ENCODE measurements at regions not wholly inside any gene's neighbourhood (a gene's known extent, or its start where the extent isn't known, plus 50 kb on each side); places are given as distances from the start of the nearest gene placed in this dataset.

DNA sequence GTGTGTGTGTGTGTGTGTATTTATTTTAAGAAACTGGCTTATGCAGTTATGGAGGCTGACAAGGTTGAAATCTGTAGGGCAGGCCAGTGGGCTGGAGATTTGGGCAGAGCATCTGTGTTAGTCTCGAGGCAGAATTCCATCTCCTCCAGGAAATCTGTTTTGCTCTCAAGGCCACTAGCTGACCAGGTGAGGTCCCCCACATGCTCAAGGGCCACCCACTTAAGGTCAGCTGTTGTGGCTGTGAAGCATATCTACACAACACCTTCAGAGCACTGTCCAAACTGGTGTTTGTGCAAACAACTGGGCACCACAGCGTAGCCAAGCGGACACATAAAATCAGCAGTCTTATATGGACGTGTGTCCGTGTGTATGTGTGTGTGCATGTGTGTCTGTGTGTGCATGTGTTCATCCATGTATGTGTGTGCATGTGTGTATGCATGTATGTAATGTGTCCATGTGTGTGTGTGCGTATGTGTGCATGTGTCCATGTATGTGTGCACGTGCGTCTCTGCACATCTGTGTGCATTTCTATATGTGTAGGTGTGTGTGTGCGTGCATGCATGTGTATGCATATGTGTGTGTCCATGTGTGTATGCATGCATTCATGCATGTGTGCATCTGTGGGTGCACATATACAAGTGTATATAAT, 400.9 kb downstream of the BRD1 start:
- Histone ChIP-seq H3K27ac (ENCODE audit: low read length) (no peak overlapping the region), H3K4me1 (ENCODE audit: low read length) (peaks cover 8% of the 10 kb centered on the region; the same call in 1 of the 2 replicates), H3K79me2 (ENCODE audit: low read length) (no peaks in the 10 kb centered on the region), H3K9me3 (replicated peaks; ENCODE audit: insufficient read depth, low read length) (no peaks in the 10 kb centered on the region), H3K27me3 (replicated peaks; ENCODE audit: insufficient read depth, low read length) (no peaks in the 10 kb centered on the region), H3F3A (ENCODE audit: insufficient read depth, low read length) (no peaks in the 10 kb centered on the region), H3K9ac (ENCODE audit: low read length) (no peak overlapping the region), H3K4me2 (ENCODE audit: low read depth, low read length) (no peak overlapping the region), H4K20me1 (ENCODE audit: insufficient read depth, low read length) (no peaks in the 10 kb centered on the region), H2AFZ (ENCODE audit: low read length) (no peak overlapping the region), H3K36me3 (replicated peaks; ENCODE audit: insufficient read depth, low read length) (no peaks in the 10 kb centered on the region), H3K4me3 (ENCODE audit: low read length) (no peak overlapping the region), H3K9me2 (replicated peaks; ENCODE audit: insufficient read depth, low read length) (no peaks in the 10 kb centered on the region)
- TF ChIP-seq, protein P1, sequence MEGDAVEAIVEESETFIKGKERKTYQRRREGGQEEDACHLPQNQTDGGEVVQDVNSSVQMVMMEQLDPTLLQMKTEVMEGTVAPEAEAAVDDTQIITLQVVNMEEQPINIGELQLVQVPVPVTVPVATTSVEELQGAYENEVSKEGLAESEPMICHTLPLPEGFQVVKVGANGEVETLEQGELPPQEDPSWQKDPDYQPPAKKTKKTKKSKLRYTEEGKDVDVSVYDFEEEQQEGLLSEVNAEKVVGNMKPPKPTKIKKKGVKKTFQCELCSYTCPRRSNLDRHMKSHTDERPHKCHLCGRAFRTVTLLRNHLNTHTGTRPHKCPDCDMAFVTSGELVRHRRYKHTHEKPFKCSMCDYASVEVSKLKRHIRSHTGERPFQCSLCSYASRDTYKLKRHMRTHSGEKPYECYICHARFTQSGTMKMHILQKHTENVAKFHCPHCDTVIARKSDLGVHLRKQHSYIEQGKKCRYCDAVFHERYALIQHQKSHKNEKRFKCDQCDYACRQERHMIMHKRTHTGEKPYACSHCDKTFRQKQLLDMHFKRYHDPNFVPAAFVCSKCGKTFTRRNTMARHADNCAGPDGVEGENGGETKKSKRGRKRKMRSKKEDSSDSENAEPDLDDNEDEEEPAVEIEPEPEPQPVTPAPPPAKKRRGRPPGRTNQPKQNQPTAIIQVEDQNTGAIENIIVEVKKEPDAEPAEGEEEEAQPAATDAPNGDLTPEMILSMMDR (IDR thresholded peaks at IDR 0.05; ENCODE audit: low read length), result no peak
- no peak for TF ChIP-seq EZH2 (optimal IDR thresholded peaks at IDR 0.05; ENCODE audit: low read depth, low read length)
- TF ChIP-seq EZH2phosphoT487 (IDR thresholded peaks at IDR 0.05; ENCODE audit: low read length), result no peak
- no peak for DNase-seq

DNA sequence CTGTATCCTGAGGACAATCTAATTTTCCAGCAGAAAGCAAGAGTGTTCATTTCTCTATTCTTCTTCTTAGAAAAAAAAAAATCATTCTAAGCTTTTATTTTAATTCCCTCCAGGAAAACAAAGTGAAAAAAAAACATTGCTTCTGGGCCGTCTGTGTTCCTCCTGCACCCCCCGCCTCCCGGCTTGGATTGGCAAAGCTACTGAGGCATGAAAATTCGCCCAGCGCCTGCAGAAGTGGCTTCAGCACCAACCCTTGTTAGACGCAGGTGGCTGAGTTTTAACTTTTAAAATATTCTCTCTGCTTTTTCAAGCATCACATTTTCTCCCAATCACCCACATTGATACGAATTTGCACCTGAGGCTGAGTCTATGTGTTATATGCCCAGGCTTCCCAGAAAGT, 401.6 kb downstream of the BRD1 start:
- Histone ChIP-seq H3K36me3 (replicated peaks; ENCODE audit: insufficient read depth, low read length) (no peaks in the 10 kb centered on the region), H3K4me1 (ENCODE audit: low read length) (peaks cover 8% of the 10 kb centered on the region; the same call in 1 of the 2 replicates), H3K4me2 (ENCODE audit: low read depth, low read length) (no peak overlapping the region), H3K4me3 (ENCODE audit: low read length) (no peak overlapping the region), H4K20me1 (ENCODE audit: insufficient read depth, low read length) (no peaks in the 10 kb centered on the region), H3K9me2 (replicated peaks; ENCODE audit: insufficient read depth, low read length) (no peaks in the 10 kb centered on the region), H3K9ac (ENCODE audit: low read length) (no peak overlapping the region), H2AFZ (ENCODE audit: low read length) (no peak overlapping the region), H3F3A (ENCODE audit: insufficient read depth, low read length) (no peaks in the 10 kb centered on the region), H3K27me3 (replicated peaks; ENCODE audit: insufficient read depth, low read length) (no peaks in the 10 kb centered on the region), H3K79me2 (ENCODE audit: low read length) (no peaks in the 10 kb centered on the region), H3K27ac (ENCODE audit: low read length) (no peak overlapping the region), H3K9me3 (replicated peaks; ENCODE audit: insufficient read depth, low read length) (no peaks in the 10 kb centered on the region)
- DNase-seq, result no peak
- TF ChIP-seq, protein P1 (IDR thresholded peaks at IDR 0.05; ENCODE audit: low read length), result no peak
- TF ChIP-seq EZH2 (optimal IDR thresholded peaks at IDR 0.05; ENCODE audit: low read depth, low read length) (no peak), EZH2phosphoT487 (IDR thresholded peaks at IDR 0.05; ENCODE audit: low read length) (no peak)

DNA sequence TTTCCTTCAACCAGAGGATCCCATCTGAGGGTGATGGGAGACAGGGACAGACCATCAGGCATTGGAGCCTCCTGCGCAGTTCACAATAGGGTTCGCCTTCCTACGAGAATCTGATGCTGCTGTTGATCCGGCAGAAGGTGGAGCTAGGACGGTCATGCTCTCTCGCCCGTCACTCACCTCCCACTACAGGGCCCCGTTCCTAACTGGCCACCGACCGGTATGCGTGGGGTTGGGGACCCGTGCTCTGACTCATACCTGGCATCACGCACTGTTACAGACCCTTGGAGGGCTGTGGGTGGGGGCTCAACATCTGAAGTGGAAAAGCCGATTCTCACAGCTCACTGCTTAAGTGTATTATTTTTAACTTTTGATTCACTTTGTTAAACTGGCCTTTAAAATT, 402.3 kb downstream of the BRD1 start:
- no peaks in the 10 kb centered on the region for H4K20me1 ChIP-seq (ENCODE audit: insufficient read depth, low read length)
- H2AFZ ChIP-seq (ENCODE audit: low read length), result no peak overlapping the region
- H3F3A ChIP-seq (ENCODE audit: insufficient read depth, low read length), result no peaks in the 10 kb centered on the region
- H3K4me2 ChIP-seq (ENCODE audit: low read depth, low read length), result no peak overlapping the region
- H3K4me1 ChIP-seq (ENCODE audit: low read length), result peaks cover 8% of the 10 kb centered on the region; the same call in 1 of the 2 replicates
- H3K36me3 ChIP-seq (replicated peaks; ENCODE audit: insufficient read depth, low read length), result no peaks in the 10 kb centered on the region
- no peaks in the 10 kb centered on the region for H3K9me2 ChIP-seq (replicated peaks; ENCODE audit: insufficient read depth, low read length)
- TF ChIP-seq EZH2phosphoT487 (IDR thresholded peaks at IDR 0.05; ENCODE audit: low read length), result no peak
- TF ChIP-seq EZH2 (optimal IDR thresholded peaks at IDR 0.05; ENCODE audit: low read depth, low read length), result no peak
- TF ChIP-seq, protein P1 (IDR thresholded peaks at IDR 0.05; ENCODE audit: low read length), result no peak
- no peaks in the 10 kb centered on the region for H3K79me2 ChIP-seq (ENCODE audit: low read length)
- no peak overlapping the region for H3K9ac ChIP-seq (ENCODE audit: low read length)
- DNase-seq, result no peak
- H3K27me3 ChIP-seq (replicated peaks; ENCODE audit: insufficient read depth, low read length), result no peaks in the 10 kb centered on the region
- no peak overlapping the region for H3K4me3 ChIP-seq (ENCODE audit: low read length)
- H3K27ac ChIP-seq (ENCODE audit: low read length), result no peak overlapping the region
- H3K9me3 ChIP-seq (replicated peaks; ENCODE audit: insufficient read depth, low read length), result no peaks in the 10 kb centered on the region

All from MM.1S (cell line).